DMS53 treated with DMSO at 0.1 percent for 48 hours (cell line): ENCODE measurements at regions not wholly inside any gene's neighbourhood (a gene's known extent, or its start where the extent isn't known, plus 50 kb on each side); places are given as distances from the start of the nearest gene placed in this dataset.

Experiments
- DNase-seq: peaks from one replicate; lab custom pipeline; 2025; ENCODE audit not compliant: unreplicated experiment; lab: John Stamatoyannopoulos, UW

GRCh38 chr1:43008115-43009060 is 49.7 kb upstream of the SLC2A1 start:
- no peak for DNase-seq
